WI38 (cell line): ENCODE measurements at regions not wholly inside any gene's neighbourhood (a gene's known extent, or its start where the extent isn't known, plus 50 kb on each side); places are given as distances from the start of the nearest gene placed in this dataset.

Experiments
- H3K4me3 ChIP-seq: 2 replicates; pipeline ENCODE4 v1.5.1; 2011; ENCODE audit warnings: low read depth, mild to moderate bottlenecking, control low read depth, low read length
- CTCF ChIP-seq: IDR thresholded peaks from 2 replicates; pipeline ENCODE4 v1.5.1; 2012; ENCODE audit warnings: low read depth, mild to moderate bottlenecking, control low read depth, low read length

- H3K4me3 ChIP-seq: no peak overlapping the region
- no peak for TF ChIP-seq CTCF
Measured at GRCh38 chr13:26494571-26495195, 62.8 kb upstream of the WASF3 start.

- TF ChIP-seq CTCF: no peak
- no peak overlapping the region for H3K4me3 ChIP-seq
Measured at GRCh38 chr13:26495750-26496149, 61.7 kb upstream of the WASF3 start.

- no peak for TF ChIP-seq CTCF
- no peak overlapping the region for H3K4me3 ChIP-seq
Measured at GRCh38 chr13:26497968-26498511, 59.4 kb upstream of the WASF3 start.

GRCh38 chr13:26498656-26499601, 58.6 kb upstream of the WASF3 start:
- TF ChIP-seq CTCF: no peak
- H3K4me3 ChIP-seq: no peak overlapping the region

- H3K4me3 ChIP-seq: no peak overlapping the region
- no peak for TF ChIP-seq CTCF
Measured at GRCh38 chr13:26500618-26501320, 56.7 kb upstream of the WASF3 start.

GRCh38 chr13:26501641-26502040, 55.8 kb upstream of the WASF3 start:
- no peak for TF ChIP-seq CTCF

GRCh38 chr13:26502826-26503225, 54.7 kb upstream of the WASF3 start:
- no peak overlapping the region for H3K4me3 ChIP-seq
- TF ChIP-seq CTCF: no peak

More at GRCh38 chr13:26501641-26502040, 55.8 kb upstream of the WASF3 start:
- H3K4me3 ChIP-seq: no peak overlapping the region
